WTC11 (cell line): ENCODE measurements at regions not wholly inside any gene's neighbourhood (a gene's known extent, or its start where the extent isn't known, plus 50 kb on each side); places are given as distances from the start of the nearest gene placed in this dataset.

Experiments used
- ATAC-seq: fragments of 200-7000 bp; cut with Tn5 transposase; 2 replicates; pipeline ENCODE4 v1.10.0; 2021; ENCODE audit warnings: mild to moderate bottlenecking, moderate library complexity
- CTCF ChIA-PET: fragments of 300-600 bp; sonication (Branson Sonifier 250); formaldehyde crosslinking; loops from one replicate; lab custom pipeline; 2021; ENCODE audit warnings: antibody characterized with exemption; lab: Charles Lee
- POLR2A ChIA-PET: fragments of 350-600 bp; sonication (Branson Sonifier 250); formaldehyde crosslinking; loops from one replicate; lab custom pipeline; 2021; ENCODE audit warnings: antibody characterized with exemption; lab: Charles Lee
- DNase-seq: peaks from one replicate; pipeline ENCODE4 v3.0.0; 2021; ENCODE audit warnings: low spot score
- H3K27ac Mint-ChIP-seq: 2 replicates; pipeline ENCODE4 v1.8.0; 2021; ENCODE audit warnings: mixed read lengths
- H3K27me3 Mint-ChIP-seq: 2 replicates; pipeline ENCODE4 v1.8.0; 2021; ENCODE audit warnings: low read depth, mild to moderate bottlenecking, moderate library complexity, mixed read lengths
- H3K36me3 Mint-ChIP-seq: 2 replicates; pipeline ENCODE4 v1.8.0; 2021; ENCODE audit warnings: mixed read lengths
- H3K4me1 Mint-ChIP-seq: 2 replicates; pipeline ENCODE4 v1.8.0; 2022; ENCODE audit warnings: mixed read lengths
- H3K4me3 Mint-ChIP-seq: 2 replicates; pipeline ENCODE4 v1.8.0; 2021; ENCODE audit warnings: mild to moderate bottlenecking, moderate library complexity, mixed read lengths
- H3K9me3 Mint-ChIP-seq: 2 replicates; pipeline ENCODE4 v1.8.0; 2021; ENCODE audit warnings: mixed read lengths
- ESRRA ChIP-seq: sonication (generic); formaldehyde crosslinking; IDR thresholded peaks from 2 replicates; pipeline ENCODE4 v1.8.1; 2022; ENCODE audit warnings: mild to moderate bottlenecking, missing genetic modification reagents, borderline replicate concordance
- FOXJ3 ChIP-seq: sonication (generic); formaldehyde crosslinking; IDR thresholded peaks from 2 replicates; pipeline ENCODE4 v1.9.0; 2021; ENCODE audit warnings: missing genetic modification reagents, mild to moderate bottlenecking, borderline replicate concordance
- GABPB1 ChIP-seq: sonication (generic); formaldehyde crosslinking; IDR thresholded peaks from 2 replicates; pipeline ENCODE4 v1.8.1; 2023; ENCODE audit warnings: mild to moderate bottlenecking, missing genetic modification reagents
- GTF2I ChIP-seq: fragments of 250-450 bp; sonication (Bioruptor Pico); conservative IDR thresholded peaks from 2 replicates; pipeline ENCODE4 v1.4.0; 2021; ENCODE audit warnings: mild to moderate bottlenecking
- NFYB ChIP-seq: sonication (generic); formaldehyde crosslinking; conservative IDR thresholded peaks from 2 replicates; pipeline ENCODE4 v1.8.0; 2022; ENCODE audit warnings: low read depth, missing genetic modification reagents
- OVOL2 ChIP-seq: fragments of 250-450 bp; sonication (Bioruptor Pico); IDR thresholded peaks from 2 replicates; pipeline ENCODE4 v1.9.0; 2021; ENCODE audit warnings: mild to moderate bottlenecking, borderline replicate concordance
- RELA ChIP-seq: sonication (generic); formaldehyde crosslinking; IDR thresholded peaks from 2 replicates; pipeline ENCODE4 v1.8.1; 2022; ENCODE audit warnings: missing genetic modification reagents, mild to moderate bottlenecking, borderline replicate concordance
- SMAD4 ChIP-seq: sonication (generic); formaldehyde crosslinking; IDR thresholded peaks from 2 replicates; pipeline ENCODE4 v1.8.0; 2022; ENCODE audit warnings: mild to moderate bottlenecking, missing genetic modification reagents
- SP1 ChIP-seq: sonication (generic); formaldehyde crosslinking; conservative IDR thresholded peaks from 2 replicates; pipeline ENCODE4 v1.8.1; 2022; ENCODE audit warnings: missing genetic modification reagents
- TEAD1 ChIP-seq: sonication (generic); formaldehyde crosslinking; IDR thresholded peaks from 2 replicates; pipeline ENCODE4 v1.8.0; 2022; ENCODE audit warnings: mild to moderate bottlenecking, missing genetic modification reagents
- ZNF232 ChIP-seq: sonication (generic); formaldehyde crosslinking; IDR thresholded peaks from 2 replicates; pipeline ENCODE4 v1.8.0; 2022; ENCODE audit warnings: mild to moderate bottlenecking, missing genetic modification reagents
- ZNF671 ChIP-seq: fragments of 250-450 bp; sonication (Bioruptor Pico); IDR thresholded peaks from 2 replicates; pipeline ENCODE4 v1.8.0; 2021; ENCODE audit warnings: mild to moderate bottlenecking
- TF ChIP-seq, protein P1 (sequence below): sonication (generic); formaldehyde crosslinking; IDR thresholded peaks from 2 replicates; pipeline ENCODE4 v1.8.0; 2022; ENCODE audit warnings: mild to moderate bottlenecking, missing genetic modification reagents
- TF ChIP-seq, protein P2 (sequence below): sonication (generic); formaldehyde crosslinking; IDR thresholded peaks from 2 replicates; pipeline ENCODE4 v1.8.0; 2022; ENCODE audit warnings: mild to moderate bottlenecking, missing genetic modification reagents
- TF ChIP-seq, protein P3 (sequence below): fragments of 250-450 bp; sonication (Bioruptor Pico); conservative IDR thresholded peaks from 2 replicates; pipeline ENCODE4 v1.9.0; 2021; ENCODE audit warnings: mild to moderate bottlenecking
- TF ChIP-seq, protein P4 (sequence below): sonication (generic); formaldehyde crosslinking; IDR thresholded peaks from 2 replicates; pipeline ENCODE4 v1.8.1; 2023; ENCODE audit warnings: mild to moderate bottlenecking, missing genetic modification reagents, borderline replicate concordance
- TF ChIP-seq, protein P5 (sequence below): sonication (generic); formaldehyde crosslinking; IDR thresholded peaks from 2 replicates; pipeline ENCODE4 v1.8.0; 2023; ENCODE audit warnings: missing genetic modification reagents, mild to moderate bottlenecking, borderline replicate concordance

DNA sequence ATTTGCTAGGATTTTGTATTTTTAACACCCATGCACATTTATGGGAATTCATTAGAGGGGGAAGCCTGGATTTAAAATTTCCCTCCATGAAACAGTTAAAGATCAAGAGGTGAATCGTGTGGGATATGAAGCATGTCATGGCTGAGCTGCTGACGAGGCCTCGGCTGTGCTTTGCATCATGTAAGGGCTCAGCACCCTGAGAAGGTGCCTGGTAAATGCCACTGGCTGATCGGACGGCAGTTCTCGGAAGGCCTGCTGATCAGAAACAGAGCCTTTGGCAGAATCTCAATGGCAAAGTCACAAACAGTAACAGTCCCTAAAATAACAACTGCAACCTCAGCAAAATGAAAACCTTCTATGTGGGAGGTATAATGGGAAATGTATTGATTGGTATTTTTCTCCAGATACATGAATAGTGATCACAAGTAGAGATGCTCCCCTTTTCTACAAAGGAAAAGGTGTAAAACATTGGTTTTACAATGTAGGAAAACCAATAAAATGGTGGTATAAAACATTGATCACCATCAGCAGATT lies 53.0 kb upstream of the FUCA2 start:
- no peak for ATAC-seq
- TF ChIP-seq TEAD1 (CRISPR knock-in tag) (no peak), GTF2I (CRISPR knock-in tag) (no peak), ZNF671 (CRISPR knock-in tag) (no peak), ESRRA (no peak), SMAD4 (CRISPR knock-in tag) (no peak), OVOL2 (CRISPR knock-in tag) (no peak), SP1 (CRISPR knock-in tag) (no peak), GABPB1 (CRISPR knock-in tag) (no peak), RELA (CRISPR knock-in tag) (no peak), NFYB (CRISPR knock-in tag) (no peak), ZNF232 (CRISPR knock-in tag) (no peak), FOXJ3 (CRISPR knock-in tag) (no peak)
- TF ChIP-seq, protein P1, sequence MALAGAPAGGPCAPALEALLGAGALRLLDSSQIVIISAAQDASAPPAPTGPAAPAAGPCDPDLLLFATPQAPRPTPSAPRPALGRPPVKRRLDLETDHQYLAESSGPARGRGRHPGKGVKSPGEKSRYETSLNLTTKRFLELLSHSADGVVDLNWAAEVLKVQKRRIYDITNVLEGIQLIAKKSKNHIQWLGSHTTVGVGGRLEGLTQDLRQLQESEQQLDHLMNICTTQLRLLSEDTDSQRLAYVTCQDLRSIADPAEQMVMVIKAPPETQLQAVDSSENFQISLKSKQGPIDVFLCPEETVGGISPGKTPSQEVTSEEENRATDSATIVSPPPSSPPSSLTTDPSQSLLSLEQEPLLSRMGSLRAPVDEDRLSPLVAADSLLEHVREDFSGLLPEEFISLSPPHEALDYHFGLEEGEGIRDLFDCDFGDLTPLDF: no peak
- TF ChIP-seq, protein P2, sequence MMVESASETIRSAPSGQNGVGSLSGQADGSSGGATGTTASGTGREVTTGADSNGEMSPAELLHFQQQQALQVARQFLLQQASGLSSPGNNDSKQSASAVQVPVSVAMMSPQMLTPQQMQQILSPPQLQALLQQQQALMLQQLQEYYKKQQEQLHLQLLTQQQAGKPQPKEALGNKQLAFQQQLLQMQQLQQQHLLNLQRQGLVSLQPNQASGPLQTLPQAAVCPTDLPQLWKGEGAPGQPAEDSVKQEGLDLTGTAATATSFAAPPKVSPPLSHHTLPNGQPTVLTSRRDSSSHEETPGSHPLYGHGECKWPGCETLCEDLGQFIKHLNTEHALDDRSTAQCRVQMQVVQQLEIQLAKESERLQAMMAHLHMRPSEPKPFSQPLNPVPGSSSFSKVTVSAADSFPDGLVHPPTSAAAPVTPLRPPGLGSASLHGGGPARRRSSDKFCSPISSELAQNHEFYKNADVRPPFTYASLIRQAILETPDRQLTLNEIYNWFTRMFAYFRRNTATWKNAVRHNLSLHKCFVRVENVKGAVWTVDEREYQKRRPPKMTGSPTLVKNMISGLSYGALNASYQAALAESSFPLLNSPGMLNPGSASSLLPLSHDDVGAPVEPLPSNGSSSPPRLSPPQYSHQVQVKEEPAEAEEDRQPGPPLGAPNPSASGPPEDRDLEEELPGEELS (CRISPR knock-in tag): no peak
- TF ChIP-seq, protein P3, sequence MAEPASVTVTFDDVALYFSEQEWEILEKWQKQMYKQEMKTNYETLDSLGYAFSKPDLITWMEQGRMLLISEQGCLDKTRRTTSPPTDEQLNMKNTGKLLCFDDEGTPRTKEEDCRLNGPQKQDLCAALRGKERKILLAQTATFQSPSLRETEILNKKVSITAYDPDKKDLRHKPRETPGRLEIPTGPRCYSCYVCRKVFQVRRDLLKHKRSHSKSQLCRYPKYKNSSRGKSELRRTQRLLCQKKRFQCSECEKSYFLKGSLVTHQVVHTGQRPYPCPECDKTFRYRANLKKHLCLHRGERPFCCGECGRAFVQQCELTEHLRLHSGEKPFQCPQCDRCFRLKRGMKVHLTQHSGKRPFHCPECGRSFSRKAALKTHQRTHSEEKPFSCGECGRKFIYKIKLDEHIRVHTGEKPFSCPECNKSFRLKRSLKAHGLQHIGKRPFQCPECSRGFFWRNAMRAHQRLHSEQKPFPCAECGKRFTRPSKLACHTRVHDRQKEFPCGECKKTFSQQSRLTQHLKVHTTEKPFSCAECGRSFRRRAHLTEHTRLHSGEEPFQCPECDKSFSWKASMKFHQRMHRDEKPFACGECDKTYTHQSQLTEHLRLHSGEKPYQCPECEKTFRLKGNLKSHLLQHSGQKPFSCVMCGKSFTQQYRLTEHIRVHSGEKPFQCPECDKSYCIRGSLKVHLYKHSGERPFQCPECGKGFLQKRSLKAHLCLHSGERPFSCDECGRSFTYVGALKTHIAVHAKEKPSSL: no peak
- TF ChIP-seq, protein P4, sequence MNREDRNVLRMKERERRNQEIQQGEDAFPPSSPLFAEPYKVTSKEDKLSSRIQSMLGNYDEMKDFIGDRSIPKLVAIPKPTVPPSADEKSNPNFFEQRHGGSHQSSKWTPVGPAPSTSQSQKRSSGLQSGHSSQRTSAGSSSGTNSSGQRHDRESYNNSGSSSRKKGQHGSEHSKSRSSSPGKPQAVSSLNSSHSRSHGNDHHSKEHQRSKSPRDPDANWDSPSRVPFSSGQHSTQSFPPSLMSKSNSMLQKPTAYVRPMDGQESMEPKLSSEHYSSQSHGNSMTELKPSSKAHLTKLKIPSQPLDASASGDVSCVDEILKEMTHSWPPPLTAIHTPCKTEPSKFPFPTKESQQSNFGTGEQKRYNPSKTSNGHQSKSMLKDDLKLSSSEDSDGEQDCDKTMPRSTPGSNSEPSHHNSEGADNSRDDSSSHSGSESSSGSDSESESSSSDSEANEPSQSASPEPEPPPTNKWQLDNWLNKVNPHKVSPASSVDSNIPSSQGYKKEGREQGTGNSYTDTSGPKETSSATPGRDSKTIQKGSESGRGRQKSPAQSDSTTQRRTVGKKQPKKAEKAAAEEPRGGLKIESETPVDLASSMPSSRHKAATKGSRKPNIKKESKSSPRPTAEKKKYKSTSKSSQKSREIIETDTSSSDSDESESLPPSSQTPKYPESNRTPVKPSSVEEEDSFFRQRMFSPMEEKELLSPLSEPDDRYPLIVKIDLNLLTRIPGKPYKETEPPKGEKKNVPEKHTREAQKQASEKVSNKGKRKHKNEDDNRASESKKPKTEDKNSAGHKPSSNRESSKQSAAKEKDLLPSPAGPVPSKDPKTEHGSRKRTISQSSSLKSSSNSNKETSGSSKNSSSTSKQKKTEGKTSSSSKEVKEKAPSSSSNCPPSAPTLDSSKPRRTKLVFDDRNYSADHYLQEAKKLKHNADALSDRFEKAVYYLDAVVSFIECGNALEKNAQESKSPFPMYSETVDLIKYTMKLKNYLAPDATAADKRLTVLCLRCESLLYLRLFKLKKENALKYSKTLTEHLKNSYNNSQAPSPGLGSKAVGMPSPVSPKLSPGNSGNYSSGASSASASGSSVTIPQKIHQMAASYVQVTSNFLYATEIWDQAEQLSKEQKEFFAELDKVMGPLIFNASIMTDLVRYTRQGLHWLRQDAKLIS (CRISPR knock-in tag): no peak
- TF ChIP-seq, protein P5, sequence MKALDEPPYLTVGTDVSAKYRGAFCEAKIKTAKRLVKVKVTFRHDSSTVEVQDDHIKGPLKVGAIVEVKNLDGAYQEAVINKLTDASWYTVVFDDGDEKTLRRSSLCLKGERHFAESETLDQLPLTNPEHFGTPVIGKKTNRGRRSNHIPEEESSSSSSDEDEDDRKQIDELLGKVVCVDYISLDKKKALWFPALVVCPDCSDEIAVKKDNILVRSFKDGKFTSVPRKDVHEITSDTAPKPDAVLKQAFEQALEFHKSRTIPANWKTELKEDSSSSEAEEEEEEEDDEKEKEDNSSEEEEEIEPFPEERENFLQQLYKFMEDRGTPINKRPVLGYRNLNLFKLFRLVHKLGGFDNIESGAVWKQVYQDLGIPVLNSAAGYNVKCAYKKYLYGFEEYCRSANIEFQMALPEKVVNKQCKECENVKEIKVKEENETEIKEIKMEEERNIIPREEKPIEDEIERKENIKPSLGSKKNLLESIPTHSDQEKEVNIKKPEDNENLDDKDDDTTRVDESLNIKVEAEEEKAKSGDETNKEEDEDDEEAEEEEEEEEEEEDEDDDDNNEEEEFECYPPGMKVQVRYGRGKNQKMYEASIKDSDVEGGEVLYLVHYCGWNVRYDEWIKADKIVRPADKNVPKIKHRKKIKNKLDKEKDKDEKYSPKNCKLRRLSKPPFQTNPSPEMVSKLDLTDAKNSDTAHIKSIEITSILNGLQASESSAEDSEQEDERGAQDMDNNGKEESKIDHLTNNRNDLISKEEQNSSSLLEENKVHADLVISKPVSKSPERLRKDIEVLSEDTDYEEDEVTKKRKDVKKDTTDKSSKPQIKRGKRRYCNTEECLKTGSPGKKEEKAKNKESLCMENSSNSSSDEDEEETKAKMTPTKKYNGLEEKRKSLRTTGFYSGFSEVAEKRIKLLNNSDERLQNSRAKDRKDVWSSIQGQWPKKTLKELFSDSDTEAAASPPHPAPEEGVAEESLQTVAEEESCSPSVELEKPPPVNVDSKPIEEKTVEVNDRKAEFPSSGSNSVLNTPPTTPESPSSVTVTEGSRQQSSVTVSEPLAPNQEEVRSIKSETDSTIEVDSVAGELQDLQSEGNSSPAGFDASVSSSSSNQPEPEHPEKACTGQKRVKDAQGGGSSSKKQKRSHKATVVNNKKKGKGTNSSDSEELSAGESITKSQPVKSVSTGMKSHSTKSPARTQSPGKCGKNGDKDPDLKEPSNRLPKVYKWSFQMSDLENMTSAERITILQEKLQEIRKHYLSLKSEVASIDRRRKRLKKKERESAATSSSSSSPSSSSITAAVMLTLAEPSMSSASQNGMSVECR (CRISPR knock-in tag): no peak
- TF ChIP-seq, all 79 proteins: peak for 0
- CTCF ChIA-PET: interaction anchor here (1.0 kb wide), 1 partner anchor 11 kb away, joined by 3 read pairs; no protein-coding TSS in a partner anchor
- POLR2A ChIA-PET: no interaction called here
- Mint-ChIP-seq H3K4me3 (no peak overlapping the region), H3K9me3 (peaks cover 11% of the 10 kb centered on the region), H3K4me1 (peaks cover 4% of the 10 kb centered on the region), H3K27ac (no peak overlapping the region), H3K36me3 (peaks cover 3% of the 10 kb centered on the region; the same call in 1 of the 2 replicates), H3K27me3 (no peaks in the 10 kb centered on the region; the same call in 1 of the 2 replicates)
- DNase-seq: no peak
